CD4-positive, alpha-beta T cell (primary cell): ENCODE measurements at regions not wholly inside any gene's neighbourhood (a gene's known extent, or its start where the extent isn't known, plus 50 kb on each side); places are given as distances from the start of the nearest gene placed in this dataset.

Experiments
- ATAC-seq: fragments of 200-7000 bp; cut with Tn5 transposase; one replicate; pipeline ENCODE4 v1.10.0; 2022; ENCODE audit warnings: mild to moderate bottlenecking; ENCODE audit not compliant: poor library complexity
- CTCF ChIA-PET: fragments of 350-600 bp; sonication (Branson Sonifier 250); formaldehyde crosslinking; loops from one replicate; lab custom pipeline; 2021; ENCODE audit warnings: antibody characterized with exemption, inconsistent platforms; lab: Charles Lee
- POLR2A ChIA-PET: fragments of 350-600 bp; sonication (Branson Sonifier 250); formaldehyde crosslinking; loops from one replicate; lab custom pipeline; 2021; ENCODE audit warnings: antibody characterized with exemption, inconsistent platforms; lab: Charles Lee
- DNase-seq, 14 experiments: peaks; one replicate each; pipeline ENCODE4 v3.0.0-alpha.2; 2013 to 2020; ENCODE audit warnings: mixed read lengths in 2 of 14
- H3K27ac ChIP-seq, 2 donors: one replicate each; pipeline versions ENCODE4 v1.5.1 to v1.7.0; 2013; ENCODE audit warnings: low read length in 2 of 2, low read depth in 1 of 2, mild to moderate bottlenecking in 1 of 2
- H3K27me3 ChIP-seq, 2 experiments: 1 replicate in 1 of 2; 2 replicates in 1 of 2; pipeline versions ENCODE4 v1.6.1 to v1.7.0; 2013; ENCODE audit warnings: low read length in 2 of 2, control low read depth in 1 of 2, mild to moderate bottlenecking in 1 of 2, moderate library complexity in 1 of 2; ENCODE audit not compliant: insufficient read depth in 2 of 2, control insufficient read depth in 1 of 2
- H3K36me3 ChIP-seq: one replicate; pipeline ENCODE4 v1.6.1; 2013; ENCODE audit warnings: low read length, control low read depth; ENCODE audit not compliant: insufficient read depth
- H3K4me1 ChIP-seq: one replicate; pipeline ENCODE4 v1.6.1; 2013; ENCODE audit warnings: low read length, control low read depth; ENCODE audit not compliant: insufficient read depth
- H3K4me3 ChIP-seq: one replicate; pipeline ENCODE4 v1.5.1; 2013; ENCODE audit warnings: mild to moderate bottlenecking, low read length, moderate library complexity
- H3K9me3 ChIP-seq, 2 experiments: 1 replicate in 1 of 2; 2 replicates in 1 of 2; pipeline versions ENCODE4 v1.6.1 to v1.7.0; 2013; ENCODE audit warnings: low read length in 2 of 2, mild to moderate bottlenecking in 2 of 2, control low read depth in 1 of 2, moderate library complexity in 1 of 2; ENCODE audit not compliant: control insufficient read depth in 1 of 2, insufficient read depth in 1 of 2
- H3K27ac Mint-ChIP-seq: one replicate; pipeline ENCODE4 v1.8.0; 2020; ENCODE audit warnings: mixed read lengths
- H3K27me3 Mint-ChIP-seq: one replicate; pipeline ENCODE4 v1.8.0; 2021; ENCODE audit warnings: mixed read lengths
- H3K36me3 Mint-ChIP-seq: one replicate; pipeline ENCODE4 v1.8.0; 2021; ENCODE audit warnings: low read depth, mixed read lengths
- H3K4me1 Mint-ChIP-seq: one replicate; pipeline ENCODE4 v1.8.0; 2021; ENCODE audit warnings: low read depth, mixed read lengths
- H3K4me3 Mint-ChIP-seq: one replicate; pipeline ENCODE4 v1.8.0; 2020; ENCODE audit warnings: mild to moderate bottlenecking, mixed read lengths
- H3K9me3 Mint-ChIP-seq: one replicate; pipeline ENCODE4 v1.8.0; 2020; ENCODE audit warnings: mixed read lengths
- CTCF ChIP-seq: fragments of 200-600 bp; IDR thresholded peaks from one replicate; pipeline ENCODE4 v1.8.0; 2022; ENCODE audit warnings: antibody characterized with exemption, mild to moderate bottlenecking
- intact Hi-C, 2 experiments: fragments of 100-400 bp; cut with DNase I in 1 of 2; cut with micrococcal nuclease in 1 of 2; formaldehyde crosslinking; loops; one replicate each; pipeline versions ENCODE4 v1.15.1 to v1.9.0; 2023 to 2025; cut with DNase I, micrococcal nuclease

GRCh38 chr21:20741445-20741844 lies 256.8 kb upstream of the NCAM2 start:
- peaks cover 0 to 9% of the 10 kb centered on the region in 2 experiments for H3K9me3 ChIP-seq
- H3K27ac ChIP-seq = no peak overlapping the region
- Mint-ChIP-seq H3K4me3 (no peak overlapping the region), H3K4me1 (no peaks in the 10 kb centered on the region), H3K9me3 (peaks cover 18% of the 10 kb centered on the region), H3K27ac (no peak overlapping the region), H3K36me3 (no peaks in the 10 kb centered on the region), H3K27me3 (no peaks in the 10 kb centered on the region)
- DNase-seq = no peak
- ChIA-PET CTCF (no interaction called here), POLR2A (no interaction called here)
- H3K36me3 ChIP-seq = no peaks in the 10 kb centered on the region
- H3K4me1 ChIP-seq = no peaks in the 10 kb centered on the region
- intact Hi-C loops = no loop called here
- no peak overlapping the region for H3K4me3 ChIP-seq
- no peak for TF ChIP-seq CTCF
- no peak for ATAC-seq
- no peaks in the 10 kb centered on the region for H3K27me3 ChIP-seq

GRCh38 chr21:20760221-20760620 lies 238.0 kb upstream of the NCAM2 start:
- DNase-seq (no peak), ATAC-seq (no peak)
- H3K27me3 ChIP-seq = no peaks in the 10 kb centered on the region
- ChIA-PET POLR2A (no interaction called here), CTCF (no interaction called here)
- no peaks in the 10 kb centered on the region for H3K9me3 ChIP-seq
- H3K27ac Mint-ChIP-seq = no peak overlapping the region
- H3K4me3 ChIP-seq = no peak overlapping the region
- H3K4me1 ChIP-seq = no peaks in the 10 kb centered on the region
- no peak overlapping the region for H3K27ac ChIP-seq
- no peaks in the 10 kb centered on the region for H3K27me3 Mint-ChIP-seq
- no peaks in the 10 kb centered on the region for H3K4me1 Mint-ChIP-seq
- H3K36me3 Mint-ChIP-seq = no peaks in the 10 kb centered on the region
- H3K9me3 Mint-ChIP-seq = no peaks in the 10 kb centered on the region
- H3K4me3 Mint-ChIP-seq = no peak overlapping the region
- H3K36me3 ChIP-seq = no peaks in the 10 kb centered on the region
- TF ChIP-seq CTCF = no peak
- intact Hi-C loops = no loop called here

- no peaks in the 10 kb centered on the region for H3K27me3 Mint-ChIP-seq
- no peaks in the 10 kb centered on the region for H3K4me1 ChIP-seq
- no peak overlapping the region for H3K27ac ChIP-seq
- peaks cover 15% of the 10 kb centered on the region for H3K9me3 Mint-ChIP-seq
- H3K36me3 ChIP-seq = no peaks in the 10 kb centered on the region
- no peak for DNase-seq
- no peak for ATAC-seq
- no peak for TF ChIP-seq CTCF
- peaks cover 0 to 16% of the 10 kb centered on the region in 2 experiments for H3K9me3 ChIP-seq
- no peak overlapping the region for H3K4me3 ChIP-seq
- H3K27ac Mint-ChIP-seq = no peak overlapping the region
- H3K4me3 Mint-ChIP-seq = no peak overlapping the region
- H3K4me1 Mint-ChIP-seq = no peaks in the 10 kb centered on the region
- no peaks in the 10 kb centered on the region for H3K36me3 Mint-ChIP-seq
- ChIA-PET POLR2A (no interaction called here), CTCF (no interaction called here)
- intact Hi-C loops = no loop called here
- no peaks in the 10 kb centered on the region for H3K27me3 ChIP-seq
These were observed 223.5 kb upstream of the NCAM2 start for GRCh38 chr21:20774737-20775136.
